ENCODE measurements at regions not wholly inside any gene's neighbourhood (a gene's known extent, or its start where the extent isn't known, plus 50 kb on each side); places are given as distances from the start of the nearest gene placed in this dataset.

GRCh38 chr2:187875261-187876141, 321.3 kb upstream of the TFPI start:
- DNase-seq (no peak), ATAC-seq (no peak)
- WGBS, 2 donors, result 76 to 83% methylated on average over 3 of the region's 3 CpGs
- no peak overlapping the region for H3K4me3 ChIP-seq
- intact Hi-C loops (cut with DNase I), result no loop called here
- H3K27me3 ChIP-seq, result no peaks in the 10 kb centered on the region
- TF ChIP-seq CTCF (IDR thresholded peaks at IDR 0.05), result no peak
- TF ChIP-seq POLR2A (IDR thresholded peaks at IDR 0.05), result no peak
- H3K4me1 ChIP-seq, result no peaks in the 10 kb centered on the region
- H3K27ac ChIP-seq, result no peak overlapping the region
- H3K36me3 ChIP-seq (replicated peaks in 1 of 2; ENCODE audit: insufficient read depth in 1 of 2, low read depth in 2 of 2), result no peaks in the 10 kb centered on the region
- no peaks in the 10 kb centered on the region for H3K9me3 ChIP-seq

DNA sequence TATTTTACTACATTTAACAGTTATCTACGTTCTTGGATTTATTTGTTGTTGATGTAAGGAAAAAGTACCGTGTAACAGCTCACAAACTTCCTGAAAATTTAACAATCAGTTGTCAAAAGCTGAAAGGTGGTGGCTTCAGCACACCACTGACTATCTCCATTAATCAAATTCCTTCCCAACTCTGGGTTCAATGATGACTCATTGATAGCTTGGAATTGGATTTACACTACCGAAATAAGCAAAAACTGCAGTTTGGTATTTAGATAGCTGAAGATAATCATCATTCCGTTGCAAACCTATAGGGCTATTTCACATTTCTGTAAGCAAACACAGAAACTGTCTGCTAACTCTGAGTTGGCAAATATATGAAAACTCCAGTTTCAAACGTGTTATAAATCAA, 322.3 kb upstream of the TFPI start:
- Histone ChIP-seq H3K4me1 (no peaks in the 10 kb centered on the region), H3K4me3 (no peak overlapping the region), H3K36me3 (replicated peaks in 1 of 2; ENCODE audit: insufficient read depth in 1 of 2, low read depth in 2 of 2) (no peaks in the 10 kb centered on the region), H3K27ac (no peak overlapping the region), H3K9me3 (no peaks in the 10 kb centered on the region), H3K27me3 (no peaks in the 10 kb centered on the region)
- no peak for TF ChIP-seq CTCF (IDR thresholded peaks at IDR 0.05)
- WGBS, 2 donors, result 54% methylated on average over 5 of the region's 5 CpGs
- intact Hi-C loops (cut with DNase I), result no loop called here
- ATAC-seq, result no peak
- DNase-seq, result no peak

- Histone ChIP-seq H3K27me3 (no peaks in the 10 kb centered on the region), H3K9me3 (no peaks in the 10 kb centered on the region), H3K4me1 (no peaks in the 10 kb centered on the region), H3K4me3 (no peak overlapping the region), H3K27ac (no peak overlapping the region), H3K36me3 (replicated peaks in 1 of 2; ENCODE audit: insufficient read depth in 1 of 2, low read depth in 2 of 2) (no peaks in the 10 kb centered on the region)
- no peak for DNase-seq
- intact Hi-C loops (cut with DNase I), result no loop called here
- ATAC-seq, result no peak
- TF ChIP-seq POLR2A (IDR thresholded peaks at IDR 0.05) (no peak), CTCF (IDR thresholded peaks at IDR 0.05) (no peak)
Measured at GRCh38 chr2:187877391-187877790, 323.2 kb upstream of the TFPI start.

GRCh38 chr2:187878112-187878511, 323.9 kb upstream of the TFPI start:
- DNase-seq, result no peak
- intact Hi-C loops (cut with DNase I), result no loop called here

More at GRCh38 chr2:187878112-187878511, 323.9 kb upstream of the TFPI start:
- H3K27me3 ChIP-seq, result no peaks in the 10 kb centered on the region
- WGBS, 2 donors, result 89 to 95% methylated on average over 1 of the region's 1 CpG
- ATAC-seq, result no peak
- no peak overlapping the region for H3K27ac ChIP-seq
- TF ChIP-seq CTCF (IDR thresholded peaks at IDR 0.05) (no peak), POLR2A (IDR thresholded peaks at IDR 0.05) (no peak)
- H3K36me3 ChIP-seq (replicated peaks in 1 of 2; ENCODE audit: insufficient read depth in 1 of 2, low read depth in 2 of 2), result no peaks in the 10 kb centered on the region
- no peaks in the 10 kb centered on the region for H3K4me1 ChIP-seq
- no peaks in the 10 kb centered on the region for H3K9me3 ChIP-seq
- no peak overlapping the region for H3K4me3 ChIP-seq

Data from body of pancreas (tissue), 4 donors.